ENCODE measurements at regions not wholly inside any gene's neighbourhood (a gene's known extent, or its start where the extent isn't known, plus 50 kb on each side); places are given as distances from the start of the nearest gene placed in this dataset.
A peak's percentile ranks its signal among the peaks of the same experiment; 100 is the strongest.

DNA sequence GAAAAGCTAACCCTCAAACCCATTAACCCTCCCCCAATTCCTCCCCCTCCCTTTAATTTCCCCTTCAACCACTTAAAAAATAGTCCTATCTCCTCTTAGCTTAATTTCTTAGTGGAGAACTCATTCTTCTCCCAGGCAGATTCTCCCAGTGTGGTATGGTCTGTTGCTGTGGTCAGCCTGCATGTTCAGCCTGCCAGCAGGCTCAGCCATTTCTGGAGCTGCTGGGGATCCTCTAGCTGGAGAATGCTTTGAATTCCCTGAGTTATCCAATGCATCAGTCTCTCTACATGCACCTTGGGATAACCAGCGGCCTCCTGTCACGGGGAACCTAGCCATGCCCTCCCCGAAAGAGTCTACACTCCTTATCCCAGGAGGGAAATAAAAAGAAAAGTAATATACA lies 375.4 kb upstream of the RSPO3 start:
- no peak overlapping the region for H3K4me3 ChIP-seq (ENCODE audit: insufficient read depth in 1 of 2, low read depth in 1 of 2, low read length in 2 of 2)
- no peak overlapping the region for H3K23ac ChIP-seq (ENCODE audit: low read length in 2 of 2)
- H4K8ac ChIP-seq (ENCODE audit: low read length) = no peak overlapping the region
- H4K91ac ChIP-seq (ENCODE audit: low read length) = no peak overlapping the region
- H3K79me1 ChIP-seq (replicated peaks; ENCODE audit: low read length, poor library complexity, severe bottlenecking) = no peaks in the 10 kb centered on the region
- no peak overlapping the region for H2AFZ ChIP-seq (ENCODE audit: low read depth, low read length)
- H3K9me3 ChIP-seq (ENCODE audit: control insufficient read depth, low read length) = no peaks in the 10 kb centered on the region
- no peak overlapping the region for H3K18ac ChIP-seq (ENCODE audit: low read depth in 1 of 2, low read length in 2 of 2)
- H3K9ac ChIP-seq (ENCODE audit: low read length) = no peak overlapping the region
- DNase-seq = no peak
- no peak overlapping the region for H2BK120ac ChIP-seq (ENCODE audit: low read depth, low read length)
- H3K27ac ChIP-seq (ENCODE audit: low read length, poor library complexity, severe bottlenecking) = no peak overlapping the region
- H3K4ac ChIP-seq (ENCODE audit: low read depth in 1 of 2, low read length in 2 of 2) = no peak overlapping the region
- H3K27me3 ChIP-seq (ENCODE audit: control insufficient read depth in 1 of 2, insufficient read depth in 1 of 2, low read length in 2 of 2) = no peaks in the 10 kb centered on the region
- H2AK5ac ChIP-seq (ENCODE audit: low read length, severe bottlenecking) = no peak overlapping the region
- H3K4me1 ChIP-seq (ENCODE audit: control insufficient read depth, insufficient read depth, low read depth, low read length) = no peaks in the 10 kb centered on the region
- no peak overlapping the region for H2BK12ac ChIP-seq (ENCODE audit: low read length in 2 of 2)
- WGBS = 60% methylated on average over 2 of the region's 3 CpGs
- H2BK15ac ChIP-seq (ENCODE audit: low read depth, poor library complexity, severe bottlenecking) = no peak overlapping the region
- H3K14ac ChIP-seq (ENCODE audit: low read length in 2 of 2) = no peak overlapping the region
- H3K36me3 ChIP-seq (ENCODE audit: control insufficient read depth in 1 of 2, insufficient read depth in 2 of 2, low read depth in 1 of 2, low read length in 2 of 2) = no peaks in the 10 kb centered on the region
- no peak overlapping the region for H2BK5ac ChIP-seq (ENCODE audit: low read depth, low read length, poor library complexity, severe bottlenecking)
- no peak overlapping the region for H3K4me2 ChIP-seq (ENCODE audit: low read length, poor library complexity, severe bottlenecking)

GRCh38 chr6:126747728-126748540 lies 370.5 kb upstream of the RSPO3 start:
- H2AK5ac ChIP-seq (ENCODE audit: low read length, severe bottlenecking) = no peak overlapping the region
- no peaks in the 10 kb centered on the region for H3K27me3 ChIP-seq (ENCODE audit: control insufficient read depth in 1 of 2, insufficient read depth in 1 of 2, low read length in 2 of 2)
- H4K91ac ChIP-seq (ENCODE audit: low read length) = no peak overlapping the region
- no peak overlapping the region for H2BK120ac ChIP-seq (ENCODE audit: low read depth, low read length)
- no peaks in the 10 kb centered on the region for H3K36me3 ChIP-seq (ENCODE audit: control insufficient read depth in 1 of 2, insufficient read depth in 2 of 2, low read depth in 1 of 2, low read length in 2 of 2)
- no peak overlapping the region for H3K18ac ChIP-seq (ENCODE audit: low read depth in 1 of 2, low read length in 2 of 2)
- H3K9ac ChIP-seq (ENCODE audit: low read length) = no peak overlapping the region
- H3K9me3 ChIP-seq (ENCODE audit: control insufficient read depth, low read length) = peaks cover 8% of the 10 kb centered on the region
- H3K23ac ChIP-seq (ENCODE audit: low read length in 2 of 2) = no peak overlapping the region
- no peak overlapping the region for H2AFZ ChIP-seq (ENCODE audit: low read depth, low read length)
- 73% methylated on average over 3 of the region's 4 CpGs for WGBS
- H4K8ac ChIP-seq (ENCODE audit: low read length) = no peak overlapping the region
- no peak overlapping the region for H3K14ac ChIP-seq (ENCODE audit: low read length in 2 of 2)
- H2BK15ac ChIP-seq (ENCODE audit: low read depth, poor library complexity, severe bottlenecking) = no peak overlapping the region
- H2BK5ac ChIP-seq (ENCODE audit: low read depth, low read length, poor library complexity, severe bottlenecking) = no peak overlapping the region
- no peaks in the 10 kb centered on the region for H3K79me1 ChIP-seq (replicated peaks; ENCODE audit: low read length, poor library complexity, severe bottlenecking)
- no peak overlapping the region for H2BK12ac ChIP-seq (ENCODE audit: low read length in 2 of 2)
- no peak overlapping the region for H3K4me2 ChIP-seq (ENCODE audit: low read length, poor library complexity, severe bottlenecking)
- H3K4ac ChIP-seq (ENCODE audit: low read depth in 1 of 2, low read length in 2 of 2) = no peak overlapping the region
- H3K27ac ChIP-seq (ENCODE audit: low read length, poor library complexity, severe bottlenecking) = no peak overlapping the region
- H3K4me3 ChIP-seq (ENCODE audit: insufficient read depth in 1 of 2, low read depth in 1 of 2, low read length in 2 of 2) = no peak overlapping the region
- no peaks in the 10 kb centered on the region for H3K4me1 ChIP-seq (ENCODE audit: control insufficient read depth, insufficient read depth, low read depth, low read length)
- no peak for DNase-seq

GRCh38 chr6:126753606-126754005 lies 364.9 kb upstream of the RSPO3 start:
- no peak overlapping the region for H3K27ac ChIP-seq (ENCODE audit: low read length, poor library complexity, severe bottlenecking)
- no peak overlapping the region for H3K4ac ChIP-seq (ENCODE audit: low read depth in 1 of 2, low read length in 2 of 2)
- H3K9me3 ChIP-seq (ENCODE audit: control insufficient read depth, low read length) = peaks cover 8% of the 10 kb centered on the region
- H2BK12ac ChIP-seq (ENCODE audit: low read length in 2 of 2) = no peak overlapping the region
- 100% methylated on average over 1 of the region's 1 CpG for WGBS
- no peaks in the 10 kb centered on the region for H3K79me1 ChIP-seq (replicated peaks; ENCODE audit: low read length, poor library complexity, severe bottlenecking)
- no peak overlapping the region for H3K4me2 ChIP-seq (ENCODE audit: low read length, poor library complexity, severe bottlenecking)
- no peak for DNase-seq
- no peak overlapping the region for H4K91ac ChIP-seq (ENCODE audit: low read length)
- no peak overlapping the region for H3K18ac ChIP-seq (ENCODE audit: low read depth in 1 of 2, low read length in 2 of 2)
- no peak overlapping the region for H2BK15ac ChIP-seq (ENCODE audit: low read depth, poor library complexity, severe bottlenecking)
- no peak overlapping the region for H2AFZ ChIP-seq (ENCODE audit: low read depth, low read length)
- no peak overlapping the region for H2BK5ac ChIP-seq (ENCODE audit: low read depth, low read length, poor library complexity, severe bottlenecking)
- H3K23ac ChIP-seq (ENCODE audit: low read length in 2 of 2) = no peak overlapping the region
- H4K8ac ChIP-seq (ENCODE audit: low read length) = no peak overlapping the region
- no peak overlapping the region for H3K4me3 ChIP-seq (ENCODE audit: insufficient read depth in 1 of 2, low read depth in 1 of 2, low read length in 2 of 2)
- no peaks in the 10 kb centered on the region for H3K4me1 ChIP-seq (ENCODE audit: control insufficient read depth, insufficient read depth, low read depth, low read length)
- H2BK120ac ChIP-seq (ENCODE audit: low read depth, low read length) = no peak overlapping the region
- H3K27me3 ChIP-seq (ENCODE audit: control insufficient read depth in 1 of 2, insufficient read depth in 1 of 2, low read length in 2 of 2) = no peaks in the 10 kb centered on the region
- no peak overlapping the region for H2AK5ac ChIP-seq (ENCODE audit: low read length, severe bottlenecking)
- peak overlapping the region; percentile 27 for H3K9ac ChIP-seq (ENCODE audit: low read length)
- no peak overlapping the region for H3K14ac ChIP-seq (ENCODE audit: low read length in 2 of 2)
- H3K36me3 ChIP-seq (ENCODE audit: control insufficient read depth in 1 of 2, insufficient read depth in 2 of 2, low read depth in 1 of 2, low read length in 2 of 2) = no peaks in the 10 kb centered on the region

GRCh38 chr6:126761854-126762253 lies 356.6 kb upstream of the RSPO3 start:
- no peaks in the 10 kb centered on the region for H3K79me1 ChIP-seq (replicated peaks; ENCODE audit: low read length, poor library complexity, severe bottlenecking)
- H3K4me3 ChIP-seq (ENCODE audit: insufficient read depth in 1 of 2, low read depth in 1 of 2, low read length in 2 of 2) = no peak overlapping the region
- H3K27me3 ChIP-seq (ENCODE audit: control insufficient read depth in 1 of 2, insufficient read depth in 1 of 2, low read length in 2 of 2) = no peaks in the 10 kb centered on the region
- no peak overlapping the region for H3K27ac ChIP-seq (ENCODE audit: low read length, poor library complexity, severe bottlenecking)
- no peak overlapping the region for H2AK5ac ChIP-seq (ENCODE audit: low read length, severe bottlenecking)
- H3K9me3 ChIP-seq (ENCODE audit: control insufficient read depth, low read length) = no peaks in the 10 kb centered on the region
- H2BK12ac ChIP-seq (ENCODE audit: low read length in 2 of 2) = no peak overlapping the region
- no peak overlapping the region for H2AFZ ChIP-seq (ENCODE audit: low read depth, low read length)
- H2BK5ac ChIP-seq (ENCODE audit: low read depth, low read length, poor library complexity, severe bottlenecking) = no peak overlapping the region
- H2BK15ac ChIP-seq (ENCODE audit: low read depth, poor library complexity, severe bottlenecking) = no peak overlapping the region
- H3K9ac ChIP-seq (ENCODE audit: low read length) = peak overlapping the region; percentile 30
- no peak overlapping the region for H3K23ac ChIP-seq (ENCODE audit: low read length in 2 of 2)
- no peaks in the 10 kb centered on the region for H3K36me3 ChIP-seq (ENCODE audit: control insufficient read depth in 1 of 2, insufficient read depth in 2 of 2, low read depth in 1 of 2, low read length in 2 of 2)
- H2BK120ac ChIP-seq (ENCODE audit: low read depth, low read length) = no peak overlapping the region
- no peak for DNase-seq
- H4K91ac ChIP-seq (ENCODE audit: low read length) = no peak overlapping the region
- no peak overlapping the region for H3K18ac ChIP-seq (ENCODE audit: low read depth in 1 of 2, low read length in 2 of 2)
- no peaks in the 10 kb centered on the region for H3K4me1 ChIP-seq (ENCODE audit: control insufficient read depth, insufficient read depth, low read depth, low read length)
- no peak overlapping the region for H3K4ac ChIP-seq (ENCODE audit: low read depth in 1 of 2, low read length in 2 of 2)
- H4K8ac ChIP-seq (ENCODE audit: low read length) = no peak overlapping the region
- WGBS = 82% methylated on average over 1 of the region's 3 CpGs
- H3K14ac ChIP-seq (ENCODE audit: low read length in 2 of 2) = no peak overlapping the region
- no peak overlapping the region for H3K4me2 ChIP-seq (ENCODE audit: low read length, poor library complexity, severe bottlenecking)

All from mesenchymal stem cell (in vitro differentiated cells and primary cell).